ENCODE measurements at regions not wholly inside any gene's neighbourhood (a gene's known extent, or its start where the extent isn't known, plus 50 kb on each side); places are given as distances from the start of the nearest gene placed in this dataset.

DNA sequence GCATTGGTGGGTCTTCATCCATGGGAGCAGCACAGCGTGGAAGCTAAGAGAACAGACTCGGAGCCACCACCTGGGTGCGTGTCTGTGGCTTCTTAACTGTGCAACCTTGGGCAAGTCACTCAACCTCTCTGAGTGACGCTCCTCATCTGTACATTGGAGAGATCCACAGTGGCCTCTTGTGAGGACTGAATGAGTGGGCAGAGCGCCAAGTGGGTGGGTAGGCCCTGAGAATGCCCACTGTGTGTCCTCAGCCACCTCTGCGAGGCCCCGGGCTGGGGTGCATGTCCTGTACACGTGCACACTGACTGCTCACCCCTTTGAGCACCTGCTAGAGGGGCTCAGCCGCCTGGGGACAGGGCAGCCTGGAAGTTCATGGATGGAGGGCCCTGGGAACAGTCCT, 99.6 kb upstream of the PRR23E start:
- H3K4me3 ChIP-seq (ENCODE audit: low read depth, low read length), result no peak overlapping the region
- TF ChIP-seq, protein P1, sequence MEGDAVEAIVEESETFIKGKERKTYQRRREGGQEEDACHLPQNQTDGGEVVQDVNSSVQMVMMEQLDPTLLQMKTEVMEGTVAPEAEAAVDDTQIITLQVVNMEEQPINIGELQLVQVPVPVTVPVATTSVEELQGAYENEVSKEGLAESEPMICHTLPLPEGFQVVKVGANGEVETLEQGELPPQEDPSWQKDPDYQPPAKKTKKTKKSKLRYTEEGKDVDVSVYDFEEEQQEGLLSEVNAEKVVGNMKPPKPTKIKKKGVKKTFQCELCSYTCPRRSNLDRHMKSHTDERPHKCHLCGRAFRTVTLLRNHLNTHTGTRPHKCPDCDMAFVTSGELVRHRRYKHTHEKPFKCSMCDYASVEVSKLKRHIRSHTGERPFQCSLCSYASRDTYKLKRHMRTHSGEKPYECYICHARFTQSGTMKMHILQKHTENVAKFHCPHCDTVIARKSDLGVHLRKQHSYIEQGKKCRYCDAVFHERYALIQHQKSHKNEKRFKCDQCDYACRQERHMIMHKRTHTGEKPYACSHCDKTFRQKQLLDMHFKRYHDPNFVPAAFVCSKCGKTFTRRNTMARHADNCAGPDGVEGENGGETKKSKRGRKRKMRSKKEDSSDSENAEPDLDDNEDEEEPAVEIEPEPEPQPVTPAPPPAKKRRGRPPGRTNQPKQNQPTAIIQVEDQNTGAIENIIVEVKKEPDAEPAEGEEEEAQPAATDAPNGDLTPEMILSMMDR (IDR thresholded peaks at IDR 0.05; ENCODE audit: insufficient read depth, low read length, poor library complexity, severe bottlenecking), result no peak

DNA sequence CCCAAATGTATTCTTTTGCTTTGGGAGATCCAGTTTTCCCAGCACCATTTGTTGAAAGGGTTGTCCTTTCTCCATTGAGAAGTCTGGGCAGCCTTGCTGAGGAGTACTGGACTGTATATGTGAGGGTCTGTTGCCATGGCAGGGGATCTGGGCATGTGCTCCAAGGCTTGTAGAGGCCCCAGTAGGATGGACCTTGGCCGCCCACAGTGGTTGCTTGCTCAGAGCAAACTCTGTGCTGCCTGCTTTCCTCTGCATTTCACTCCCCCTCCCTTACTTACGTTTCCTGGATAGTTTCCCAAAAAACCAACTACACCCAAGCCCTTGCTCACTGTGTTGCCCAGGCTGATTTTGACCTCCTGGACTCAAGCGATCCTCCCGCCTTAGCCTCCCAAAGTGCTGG, 97.2 kb upstream of the PRR23E start:
- H3K27me3 ChIP-seq (ENCODE audit: control insufficient read depth, insufficient read depth, low read length), result peaks cover 30% of the 10 kb centered on the region
- H3K4me3 ChIP-seq (ENCODE audit: low read depth, low read length), result no peak overlapping the region
- no peak for DNase-seq (ENCODE audit: low read depth)
- TF ChIP-seq, protein P1 (IDR thresholded peaks at IDR 0.05; ENCODE audit: insufficient read depth, low read length, poor library complexity, severe bottlenecking), result no peak
- no peaks in the 10 kb centered on the region for H3K36me3 ChIP-seq (ENCODE audit: control insufficient read depth, insufficient read depth, low read length)

More for the DNA sequence above, 99.6 kb upstream of the PRR23E start:
- Histone ChIP-seq H3K27me3 (ENCODE audit: control insufficient read depth, insufficient read depth, low read length) (peaks cover 32% of the 10 kb centered on the region), H3K36me3 (ENCODE audit: control insufficient read depth, insufficient read depth, low read length) (no peaks in the 10 kb centered on the region)
- no peak for DNase-seq (ENCODE audit: low read depth)

DNA sequence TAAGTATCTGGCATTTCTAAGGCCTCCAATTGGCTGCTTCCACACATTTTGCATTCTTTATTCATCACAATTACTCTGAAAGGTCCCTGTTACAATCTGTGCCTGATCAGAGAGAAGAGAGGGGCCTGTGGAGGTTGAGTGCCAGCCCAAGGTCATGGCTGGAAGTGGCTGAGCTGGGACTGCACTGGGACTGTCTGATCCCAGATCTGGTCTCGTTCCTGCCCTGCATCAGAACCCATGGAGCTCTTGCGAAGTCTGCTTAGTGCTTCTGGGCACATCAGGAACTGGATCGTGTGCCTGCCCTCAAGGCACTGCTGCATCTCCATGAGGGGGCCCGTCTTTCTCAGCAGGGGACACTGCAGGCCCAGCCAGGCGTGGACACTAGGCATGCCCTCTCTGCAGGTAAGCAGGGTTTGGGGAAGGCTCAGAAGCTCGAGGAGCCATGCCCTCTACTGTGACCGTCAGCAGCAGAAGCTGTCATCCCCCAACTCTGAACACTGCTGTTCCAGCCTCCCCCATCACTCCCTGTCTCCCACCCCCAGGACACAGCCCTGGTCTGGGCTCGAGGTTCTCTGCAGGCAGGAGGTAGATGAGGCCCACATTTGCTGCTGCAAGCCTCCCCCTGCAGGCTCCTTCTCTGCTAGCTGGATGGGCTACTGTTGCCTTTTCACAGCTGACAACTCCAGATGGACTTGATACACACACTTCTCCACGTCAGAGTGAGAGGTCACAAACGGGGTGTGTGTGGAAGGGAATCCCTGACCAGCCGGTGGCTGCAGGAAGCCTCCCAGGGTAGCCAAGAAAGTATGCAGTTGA, 96.5 kb upstream of the PRR23E start:
- Histone ChIP-seq H3K4me3 (ENCODE audit: low read depth, low read length) (no peak overlapping the region), H3K36me3 (ENCODE audit: control insufficient read depth, insufficient read depth, low read length) (no peaks in the 10 kb centered on the region), H3K27me3 (ENCODE audit: control insufficient read depth, insufficient read depth, low read length) (peaks cover 27% of the 10 kb centered on the region)
- no peak for DNase-seq (ENCODE audit: low read depth)
- TF ChIP-seq, protein P1 (IDR thresholded peaks at IDR 0.05; ENCODE audit: insufficient read depth, low read length, poor library complexity, severe bottlenecking), result no peak

- H3K27me3 ChIP-seq (ENCODE audit: control insufficient read depth, insufficient read depth, low read length), result peaks cover 28% of the 10 kb centered on the region
- no peak overlapping the region for H3K4me3 ChIP-seq (ENCODE audit: low read depth, low read length)
- TF ChIP-seq, protein P1 (IDR thresholded peaks at IDR 0.05; ENCODE audit: insufficient read depth, low read length, poor library complexity, severe bottlenecking), result no peak
- no peak for DNase-seq (ENCODE audit: low read depth)
- H3K36me3 ChIP-seq (ENCODE audit: control insufficient read depth, insufficient read depth, low read length), result no peaks in the 10 kb centered on the region
Observed at GRCh38 chr3:127097072-127097405, 95.9 kb upstream of the PRR23E start.

- TF ChIP-seq, protein P1 (IDR thresholded peaks at IDR 0.05; ENCODE audit: insufficient read depth, low read length, poor library complexity, severe bottlenecking), result no peak
- peaks cover 27% of the 10 kb centered on the region for H3K27me3 ChIP-seq (ENCODE audit: control insufficient read depth, insufficient read depth, low read length)
- no peaks in the 10 kb centered on the region for H3K36me3 ChIP-seq (ENCODE audit: control insufficient read depth, insufficient read depth, low read length)
- H3K4me3 ChIP-seq (ENCODE audit: low read depth, low read length), result no peak overlapping the region
- DNase-seq (ENCODE audit: low read depth), result no peak
Observed at GRCh38 chr3:127097481-127097880, 95.5 kb upstream of the PRR23E start.

GRCh38 chr3:127099982-127100381, 92.9 kb upstream of the PRR23E start:
- no peak overlapping the region for H3K4me3 ChIP-seq (ENCODE audit: low read depth, low read length)
- TF ChIP-seq, protein P1 (IDR thresholded peaks at IDR 0.05; ENCODE audit: insufficient read depth, low read length, poor library complexity, severe bottlenecking), result no peak
- DNase-seq (ENCODE audit: low read depth), result no peak
- H3K36me3 ChIP-seq (ENCODE audit: control insufficient read depth, insufficient read depth, low read length), result no peaks in the 10 kb centered on the region
- peaks cover 27% of the 10 kb centered on the region for H3K27me3 ChIP-seq (ENCODE audit: control insufficient read depth, insufficient read depth, low read length)

All from kidney epithelial cell (primary cell).